ENCODE measurements at regions not wholly inside any gene's neighbourhood (a gene's known extent, or its start where the extent isn't known, plus 50 kb on each side); places are given as distances from the start of the nearest gene placed in this dataset.

GRCh38 chr7:131141443-131141967 lies 186.2 kb upstream of the MKLN1 start:
- H3K27me3 Mint-ChIP-seq (ENCODE audit: low read depth in 3 of 3) = peaks cover 2 to 9% (median 3%) of the 10 kb centered on the region in 3 donors
- no peak for TF ChIP-seq CTCF (IDR thresholded peaks at IDR 0.05)
- Histone ChIP-seq H3K27me3 (ENCODE audit: control insufficient read depth in 2 of 2, insufficient read depth in 2 of 2, low read length in 2 of 2) (no peaks in the 10 kb centered on the region), H3K9me3 (replicated peaks in 1 of 2; ENCODE audit: control insufficient read depth in 1 of 2, insufficient read depth in 1 of 2, low read length in 2 of 2) (peaks cover 0 to 5% of the 10 kb centered on the region in 2 donors), H3K4me2 (replicated peaks; ENCODE audit: extremely low read depth, low read length, poor library complexity, severe bottlenecking) (no peak overlapping the region), H3K4me3 (replicated peaks in 1 of 3; ENCODE audit: low read depth in 2 of 3, low read length in 3 of 3) (no peak overlapping the region), H3K9ac (ENCODE audit: insufficient read depth, low read length, poor library complexity, severe bottlenecking) (no peak overlapping the region), H4K20me1 (ENCODE audit: insufficient read depth, low read length) (no peaks in the 10 kb centered on the region), H2AFZ (ENCODE audit: insufficient read depth, low read depth, low read length, poor library complexity, severe bottlenecking) (no peak overlapping the region), H3K4me1 (ENCODE audit: control insufficient read depth in 1 of 2, insufficient read depth in 2 of 2, low read length in 2 of 2) (no peaks in the 10 kb centered on the region), H3K36me3 (replicated peaks in 1 of 2; ENCODE audit: control insufficient read depth in 1 of 2, insufficient read depth in 2 of 2, low read length in 2 of 2) (no peaks in the 10 kb centered on the region), H3K79me2 (ENCODE audit: insufficient read depth, low read length) (no peaks in the 10 kb centered on the region), H3K27ac (ENCODE audit: low read depth in 1 of 2, low read length in 2 of 2) (no peak overlapping the region)
- intact Hi-C loops (cut with micrococcal nuclease) = no loop called here
- no peak overlapping the region for H3K4me3 Mint-ChIP-seq
- H3K27ac Mint-ChIP-seq = no peak overlapping the region
- no peaks in the 10 kb centered on the region for H3K4me1 Mint-ChIP-seq
- peaks cover 7 to 18% (median 12%) of the 10 kb centered on the region in 7 donors for H3K9me3 Mint-ChIP-seq
- no peaks in the 10 kb centered on the region for H3K36me3 Mint-ChIP-seq
- 89% methylated on average over 5 of the region's 6 CpGs for WGBS (ENCODE audit: insufficient coverage)
- no peak for DNase-seq

GRCh38 chr7:131143869-131144268 lies 183.8 kb upstream of the MKLN1 start:
- no peak for TF ChIP-seq CTCF (IDR thresholded peaks at IDR 0.05)
- no peaks in the 10 kb centered on the region for H3K27me3 ChIP-seq (ENCODE audit: control insufficient read depth in 2 of 2, insufficient read depth in 2 of 2, low read length in 2 of 2)
- H3K9me3 ChIP-seq (replicated peaks in 1 of 2; ENCODE audit: control insufficient read depth in 1 of 2, insufficient read depth in 1 of 2, low read length in 2 of 2) = peaks cover 0 to 5% of the 10 kb centered on the region in 2 donors
- DNase-seq = no peak
- no peak overlapping the region for H3K9ac ChIP-seq (ENCODE audit: insufficient read depth, low read length, poor library complexity, severe bottlenecking)
- H3K4me1 ChIP-seq (ENCODE audit: control insufficient read depth in 1 of 2, insufficient read depth in 2 of 2, low read length in 2 of 2) = no peaks in the 10 kb centered on the region
- no peak overlapping the region for H3K4me3 ChIP-seq (replicated peaks in 1 of 3; ENCODE audit: low read depth in 2 of 3, low read length in 3 of 3)
- Mint-ChIP-seq H3K36me3 (no peaks in the 10 kb centered on the region), H3K9me3 (peaks cover 7 to 18% (median 12%) of the 10 kb centered on the region in 7 donors), H3K27me3 (ENCODE audit: low read depth in 3 of 3) (peaks cover 2 to 8% (median 4%) of the 10 kb centered on the region in 3 donors), H3K4me1 (peaks cover 2% of the 10 kb centered on the region), H3K4me3 (no peak overlapping the region), H3K27ac (no peak overlapping the region)
- intact Hi-C loops (cut with micrococcal nuclease) = no loop called here
- no peaks in the 10 kb centered on the region for H3K36me3 ChIP-seq (replicated peaks in 1 of 2; ENCODE audit: control insufficient read depth in 1 of 2, insufficient read depth in 2 of 2, low read length in 2 of 2)
- no peaks in the 10 kb centered on the region for H3K79me2 ChIP-seq (ENCODE audit: insufficient read depth, low read length)
- H2AFZ ChIP-seq (ENCODE audit: insufficient read depth, low read depth, low read length, poor library complexity, severe bottlenecking) = no peak overlapping the region
- no peaks in the 10 kb centered on the region for H4K20me1 ChIP-seq (ENCODE audit: insufficient read depth, low read length)
- no peak overlapping the region for H3K4me2 ChIP-seq (replicated peaks; ENCODE audit: extremely low read depth, low read length, poor library complexity, severe bottlenecking)
- WGBS (ENCODE audit: insufficient coverage) = 100% methylated on average over 2 of the region's 4 CpGs
- no peak overlapping the region for H3K27ac ChIP-seq (ENCODE audit: low read depth in 1 of 2, low read length in 2 of 2)

All from CD14-positive monocyte (primary cell).